ENCODE measurements at regions not wholly inside any gene's neighbourhood (a gene's known extent, or its start where the extent isn't known, plus 50 kb on each side); places are given as distances from the start of the nearest gene placed in this dataset.

- TF ChIP-seq, protein P1, sequence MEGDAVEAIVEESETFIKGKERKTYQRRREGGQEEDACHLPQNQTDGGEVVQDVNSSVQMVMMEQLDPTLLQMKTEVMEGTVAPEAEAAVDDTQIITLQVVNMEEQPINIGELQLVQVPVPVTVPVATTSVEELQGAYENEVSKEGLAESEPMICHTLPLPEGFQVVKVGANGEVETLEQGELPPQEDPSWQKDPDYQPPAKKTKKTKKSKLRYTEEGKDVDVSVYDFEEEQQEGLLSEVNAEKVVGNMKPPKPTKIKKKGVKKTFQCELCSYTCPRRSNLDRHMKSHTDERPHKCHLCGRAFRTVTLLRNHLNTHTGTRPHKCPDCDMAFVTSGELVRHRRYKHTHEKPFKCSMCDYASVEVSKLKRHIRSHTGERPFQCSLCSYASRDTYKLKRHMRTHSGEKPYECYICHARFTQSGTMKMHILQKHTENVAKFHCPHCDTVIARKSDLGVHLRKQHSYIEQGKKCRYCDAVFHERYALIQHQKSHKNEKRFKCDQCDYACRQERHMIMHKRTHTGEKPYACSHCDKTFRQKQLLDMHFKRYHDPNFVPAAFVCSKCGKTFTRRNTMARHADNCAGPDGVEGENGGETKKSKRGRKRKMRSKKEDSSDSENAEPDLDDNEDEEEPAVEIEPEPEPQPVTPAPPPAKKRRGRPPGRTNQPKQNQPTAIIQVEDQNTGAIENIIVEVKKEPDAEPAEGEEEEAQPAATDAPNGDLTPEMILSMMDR (IDR thresholded peaks at IDR 0.05; ENCODE audit: borderline replicate concordance, extremely low read depth, low read length, poor library complexity, severe bottlenecking), result no peak
- no peak for TF ChIP-seq EZH2 (IDR thresholded peaks at IDR 0.05; ENCODE audit: borderline replicate concordance, low read depth, low read length, severe bottlenecking)
Measured at GRCh38 chr14:104315625-104316024, 177.2 kb downstream of the KIF26A start.
